NB4 (cell line): ENCODE measurements at regions not wholly inside any gene's neighbourhood (a gene's known extent, or its start where the extent isn't known, plus 50 kb on each side); places are given as distances from the start of the nearest gene placed in this dataset.

ENCODE experiments used
- POLR2A ChIP-seq: IDR thresholded peaks from 2 replicates; pipeline ENCODE4 v1.6.1; 2011; ENCODE audit warnings: mild to moderate bottlenecking; ENCODE audit not compliant: insufficient read length; ENCODE audit errors: extremely low read depth
- TF ChIP-seq, protein P1 (sequence below): IDR thresholded peaks from one replicate; pipeline ENCODE4 v1.5.1; 2012; ENCODE audit warnings: low read depth, low read length

DNA sequence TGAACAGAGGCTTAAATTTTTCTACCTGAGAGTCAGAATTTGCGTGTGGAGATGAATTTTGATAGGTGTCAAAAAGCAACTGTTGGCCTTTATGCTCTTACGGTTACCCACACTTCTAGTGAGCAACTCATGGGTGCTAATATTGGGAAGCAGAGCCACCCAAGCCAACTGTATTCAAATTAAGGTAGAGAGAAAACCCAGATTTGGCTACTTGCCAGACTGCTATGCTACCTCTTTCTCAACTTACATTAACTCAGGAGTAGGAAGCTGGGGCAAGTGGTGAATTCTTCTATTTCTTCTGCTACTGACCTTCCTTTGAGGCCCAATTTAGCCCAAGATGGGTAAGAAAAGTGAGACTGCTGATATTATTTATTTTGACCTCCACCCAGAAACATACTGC lies 83.9 kb downstream of the OLFM4 start:
- TF ChIP-seq, protein P1, sequence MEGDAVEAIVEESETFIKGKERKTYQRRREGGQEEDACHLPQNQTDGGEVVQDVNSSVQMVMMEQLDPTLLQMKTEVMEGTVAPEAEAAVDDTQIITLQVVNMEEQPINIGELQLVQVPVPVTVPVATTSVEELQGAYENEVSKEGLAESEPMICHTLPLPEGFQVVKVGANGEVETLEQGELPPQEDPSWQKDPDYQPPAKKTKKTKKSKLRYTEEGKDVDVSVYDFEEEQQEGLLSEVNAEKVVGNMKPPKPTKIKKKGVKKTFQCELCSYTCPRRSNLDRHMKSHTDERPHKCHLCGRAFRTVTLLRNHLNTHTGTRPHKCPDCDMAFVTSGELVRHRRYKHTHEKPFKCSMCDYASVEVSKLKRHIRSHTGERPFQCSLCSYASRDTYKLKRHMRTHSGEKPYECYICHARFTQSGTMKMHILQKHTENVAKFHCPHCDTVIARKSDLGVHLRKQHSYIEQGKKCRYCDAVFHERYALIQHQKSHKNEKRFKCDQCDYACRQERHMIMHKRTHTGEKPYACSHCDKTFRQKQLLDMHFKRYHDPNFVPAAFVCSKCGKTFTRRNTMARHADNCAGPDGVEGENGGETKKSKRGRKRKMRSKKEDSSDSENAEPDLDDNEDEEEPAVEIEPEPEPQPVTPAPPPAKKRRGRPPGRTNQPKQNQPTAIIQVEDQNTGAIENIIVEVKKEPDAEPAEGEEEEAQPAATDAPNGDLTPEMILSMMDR, result no peak
- no peak for TF ChIP-seq POLR2A
